ENCODE measurements at regions not wholly inside any gene's neighbourhood (a gene's known extent, or its start where the extent isn't known, plus 50 kb on each side); places are given as distances from the start of the nearest gene placed in this dataset.

- no peaks in the 10 kb centered on the region for H3K36me3 ChIP-seq
- WGBS, 2 donors = 71 to 88% methylated on average over 1 of the region's 1 CpG
- no peak for TF ChIP-seq POLR2A (IDR thresholded peaks at IDR 0.05)
- TF ChIP-seq CTCF (IDR thresholded peaks at IDR 0.05) = no peak
- no peak overlapping the region for H3K4me3 ChIP-seq (replicated peaks in 1 of 3)
- no peaks in the 10 kb centered on the region for H3K4me1 ChIP-seq
- H3K9me3 ChIP-seq = no peaks in the 10 kb centered on the region
- no peak overlapping the region for H3K27ac ChIP-seq
- no peaks in the 10 kb centered on the region for H3K27me3 ChIP-seq
- intact Hi-C loops (cut with DNase I) = no loop called here
- no peak for DNase-seq
These were observed 144.1 kb upstream of the SEL1L start for GRCh38 chr14:81677736-81678135.

- DNase-seq = no peak
- intact Hi-C loops (cut with DNase I) = no loop called here
- Histone ChIP-seq H3K36me3 (no peaks in the 10 kb centered on the region), H3K27ac (no peak overlapping the region), H3K9me3 (no peaks in the 10 kb centered on the region), H3K27me3 (no peaks in the 10 kb centered on the region), H3K4me3 (replicated peaks in 1 of 3) (no peak overlapping the region), H3K4me1 (no peaks in the 10 kb centered on the region)
- no peak for TF ChIP-seq POLR2A (IDR thresholded peaks at IDR 0.05)
- no peak for TF ChIP-seq CTCF (IDR thresholded peaks at IDR 0.05)
- WGBS, 2 donors = 90 to 91% methylated on average over 6 to 8 of the region's 20 CpGs
These were observed 145.6 kb upstream of the SEL1L start for GRCh38 chr14:81679226-81679625.

- no peak overlapping the region for H3K4me3 ChIP-seq (replicated peaks in 1 of 3)
- no peaks in the 10 kb centered on the region for H3K36me3 ChIP-seq
- TF ChIP-seq CTCF (IDR thresholded peaks at IDR 0.05) (no peak), POLR2A (IDR thresholded peaks at IDR 0.05) (no peak)
- no peak overlapping the region for H3K27ac ChIP-seq
- WGBS, 2 donors = 65 to 66% methylated on average over 3 of the region's 3 CpGs
- DNase-seq = no peak
- no peaks in the 10 kb centered on the region for H3K4me1 ChIP-seq
- no peaks in the 10 kb centered on the region for H3K27me3 ChIP-seq
- intact Hi-C loops (cut with DNase I) = no loop called here
- H3K9me3 ChIP-seq = no peaks in the 10 kb centered on the region
These were observed 147.9 kb upstream of the SEL1L start for GRCh38 chr14:81681541-81681940.

GRCh38 chr14:81682134-81682533, 148.5 kb upstream of the SEL1L start:
- no peak overlapping the region for H3K4me3 ChIP-seq (replicated peaks in 1 of 3)
- intact Hi-C loops (cut with DNase I) = no loop called here
- DNase-seq = no peak
- H3K36me3 ChIP-seq = no peaks in the 10 kb centered on the region
- H3K27me3 ChIP-seq = no peaks in the 10 kb centered on the region
- H3K4me1 ChIP-seq = no peaks in the 10 kb centered on the region
- H3K27ac ChIP-seq = no peak overlapping the region
- 65 to 78% methylated on average over 1 of the region's 1 CpG for WGBS, 2 donors
- TF ChIP-seq CTCF (IDR thresholded peaks at IDR 0.05) (no peak), POLR2A (IDR thresholded peaks at IDR 0.05) (no peak)
- H3K9me3 ChIP-seq = no peaks in the 10 kb centered on the region

GRCh38 chr14:81682701-81683100, 149.0 kb upstream of the SEL1L start:
- TF ChIP-seq CTCF (IDR thresholded peaks at IDR 0.05) (no peak), POLR2A (IDR thresholded peaks at IDR 0.05) (no peak)

More at GRCh38 chr14:81682701-81683100, 149.0 kb upstream of the SEL1L start:
- no peaks in the 10 kb centered on the region for H3K27me3 ChIP-seq
- no peaks in the 10 kb centered on the region for H3K4me1 ChIP-seq
- H3K36me3 ChIP-seq = no peaks in the 10 kb centered on the region
- 61 to 63% methylated on average over 2 of the region's 2 CpGs for WGBS, 2 donors
- no peaks in the 10 kb centered on the region for H3K9me3 ChIP-seq
- no peak overlapping the region for H3K4me3 ChIP-seq (replicated peaks in 1 of 3)
- DNase-seq = no peak
- H3K27ac ChIP-seq = no peak overlapping the region
- intact Hi-C loops (cut with DNase I) = no loop called here
